Lung (tissue), 11 donors: ENCODE measurements at regions not wholly inside any gene's neighbourhood (a gene's known extent, or its start where the extent isn't known, plus 50 kb on each side); places are given as distances from the start of the nearest gene placed in this dataset.

Source experiments
- ATAC-seq: fragments of 200-7000 bp; cut with Tn5 transposase; one replicate; pipeline ENCODE4 v1.9.1; 2020; ENCODE audit warnings: moderate number of reproducible peaks; ENCODE audit not compliant: insufficient read depth, low FRiP score
- DNase-seq, 3 donors: peaks; one replicate each; pipeline ENCODE4 v3.0.0-alpha.2; 2013 to 2017
- H3K27ac ChIP-seq, 2 donors: one replicate each; pipeline ENCODE4 v1.5.1; 2013; ENCODE audit warnings: mild to moderate bottlenecking in 2 of 2, moderate library complexity in 2 of 2, control low read depth in 1 of 2, inconsistent platforms in 1 of 2, low read depth in 1 of 2, low read length in 1 of 2
- H3K27me3 ChIP-seq, 3 donors: one replicate each; pipeline ENCODE4 v1.5.1; 2013; ENCODE audit warnings: low read length in 2 of 3; ENCODE audit not compliant: control insufficient read depth in 3 of 3, insufficient read depth in 3 of 3
- H3K36me3 ChIP-seq, 4 donors: one replicate each; pipeline ENCODE4 v1.5.1; 2013; ENCODE audit warnings: low read length in 4 of 4, mild to moderate bottlenecking in 1 of 4, moderate library complexity in 1 of 4; ENCODE audit not compliant: control insufficient read depth in 4 of 4, insufficient read depth in 4 of 4
- H3K4me1 ChIP-seq, 5 donors: one replicate each; pipeline ENCODE4 v1.5.1; 2013; ENCODE audit warnings: low read length in 5 of 5, mild to moderate bottlenecking in 2 of 5, moderate library complexity in 1 of 5; ENCODE audit not compliant: control insufficient read depth in 5 of 5, insufficient read depth in 5 of 5
- H3K4me3 ChIP-seq: one replicate; pipeline ENCODE4 v1.5.1; 2013; ENCODE audit warnings: mild to moderate bottlenecking, control low read depth, moderate library complexity
- H3K9ac ChIP-seq, 2 donors: one replicate each; pipeline ENCODE4 v1.5.1; 2013; ENCODE audit warnings: low read length in 2 of 2, control low read depth in 1 of 2; ENCODE audit not compliant: insufficient read depth in 1 of 2
- H3K9me3 ChIP-seq, 4 donors: one replicate each; pipeline ENCODE4 v1.5.1; 2013; ENCODE audit warnings: low read length in 3 of 4, mild to moderate bottlenecking in 1 of 4, moderate library complexity in 1 of 4; ENCODE audit not compliant: control insufficient read depth in 4 of 4, insufficient read depth in 3 of 4
- whole genome bisulfite sequencing, 2 donors: extraction: QIAGEN DNeasy Blood & Tissue Kit; methylation state at CpG; one replicate each; pipeline ENCODE4 v1.1.7; 2013; 5-methylcytosine and 5-hydroxymethylcytosine counted together
- TF ChIP-seq, protein P1 (sequence below): IDR thresholded peaks from 2 replicates; pipeline ENCODE4 v1.5.1; 2012; ENCODE audit warnings: mild to moderate bottlenecking; ENCODE audit errors: control extremely low read depth, extremely low read depth
- donor health status: control.
- donor health status: control.
- donor health status: Bipolar disorder and iron deficiency.
- donor health status: healthy.
- donor health status: DM: yes; HTN: yes; CAD: no.

DNA sequence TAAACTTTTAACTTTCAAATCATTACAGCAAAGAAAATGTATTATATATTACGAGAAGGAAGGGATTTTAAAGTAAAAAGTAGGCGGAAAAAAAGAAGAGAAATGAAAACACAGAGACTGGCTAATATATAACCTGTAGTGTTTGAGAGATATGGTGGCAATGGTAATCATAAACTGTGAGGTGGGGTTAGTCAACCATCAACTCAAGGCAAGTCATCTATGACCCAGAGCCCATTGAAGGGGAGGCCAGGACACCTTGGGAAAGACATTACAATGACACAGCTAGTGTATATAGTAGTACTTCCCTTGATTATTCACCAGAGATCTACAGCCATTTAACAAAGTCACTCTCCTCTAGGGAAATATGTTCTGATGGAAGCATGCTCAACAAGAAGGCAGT is 423.9 kb upstream of the PITX2 start:
- 85 to 90% methylated on average over 2 of the region's 2 CpGs for WGBS, 2 donors
- Histone ChIP-seq H3K9me3 (peaks cover 0 to 5% (median 0%) of the 10 kb centered on the region in 4 donors), H3K4me1 (no peaks in the 10 kb centered on the region), H3K27ac (no peak overlapping the region), H3K36me3 (no peaks in the 10 kb centered on the region), H3K27me3 (no peaks in the 10 kb centered on the region), H3K4me3 (no peak overlapping the region), H3K9ac (no peak overlapping the region)
- TF ChIP-seq, protein P1, sequence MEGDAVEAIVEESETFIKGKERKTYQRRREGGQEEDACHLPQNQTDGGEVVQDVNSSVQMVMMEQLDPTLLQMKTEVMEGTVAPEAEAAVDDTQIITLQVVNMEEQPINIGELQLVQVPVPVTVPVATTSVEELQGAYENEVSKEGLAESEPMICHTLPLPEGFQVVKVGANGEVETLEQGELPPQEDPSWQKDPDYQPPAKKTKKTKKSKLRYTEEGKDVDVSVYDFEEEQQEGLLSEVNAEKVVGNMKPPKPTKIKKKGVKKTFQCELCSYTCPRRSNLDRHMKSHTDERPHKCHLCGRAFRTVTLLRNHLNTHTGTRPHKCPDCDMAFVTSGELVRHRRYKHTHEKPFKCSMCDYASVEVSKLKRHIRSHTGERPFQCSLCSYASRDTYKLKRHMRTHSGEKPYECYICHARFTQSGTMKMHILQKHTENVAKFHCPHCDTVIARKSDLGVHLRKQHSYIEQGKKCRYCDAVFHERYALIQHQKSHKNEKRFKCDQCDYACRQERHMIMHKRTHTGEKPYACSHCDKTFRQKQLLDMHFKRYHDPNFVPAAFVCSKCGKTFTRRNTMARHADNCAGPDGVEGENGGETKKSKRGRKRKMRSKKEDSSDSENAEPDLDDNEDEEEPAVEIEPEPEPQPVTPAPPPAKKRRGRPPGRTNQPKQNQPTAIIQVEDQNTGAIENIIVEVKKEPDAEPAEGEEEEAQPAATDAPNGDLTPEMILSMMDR, result no peak
- DNase-seq (no peak), ATAC-seq (no peak)

DNA sequence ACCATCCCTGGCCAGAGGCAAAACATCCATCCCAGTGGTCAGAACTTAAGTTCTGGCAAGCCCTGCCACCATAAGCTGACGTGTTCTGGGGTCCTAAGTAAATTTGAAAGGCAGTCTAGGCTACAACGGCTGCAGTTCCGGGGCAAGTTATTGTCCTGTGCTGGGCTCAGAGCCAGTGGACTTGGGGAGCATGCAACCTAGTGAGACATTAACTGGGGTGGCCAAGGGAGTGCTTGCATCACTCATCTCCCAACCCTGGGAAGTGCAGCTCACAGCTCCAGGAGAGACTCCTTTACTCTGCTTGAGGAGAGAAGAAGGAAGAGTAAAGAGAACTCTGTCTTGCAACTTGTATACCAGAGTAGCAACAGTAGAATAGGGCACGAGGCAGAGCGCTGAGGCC is 425.4 kb upstream of the PITX2 start:
- WGBS, 2 donors, result 76 to 88% methylated on average over 5 of the region's 5 CpGs
- Histone ChIP-seq H3K27me3 (no peaks in the 10 kb centered on the region), H3K27ac (no peak overlapping the region), H3K9me3 (peaks cover 0 to 11% (median 1%) of the 10 kb centered on the region in 4 donors), H3K36me3 (no peaks in the 10 kb centered on the region), H3K4me1 (no peaks in the 10 kb centered on the region), H3K4me3 (no peak overlapping the region), H3K9ac (no peak overlapping the region)
- DNase-seq (no peak), ATAC-seq (no peak)
- TF ChIP-seq, protein P1, result no peak

DNA sequence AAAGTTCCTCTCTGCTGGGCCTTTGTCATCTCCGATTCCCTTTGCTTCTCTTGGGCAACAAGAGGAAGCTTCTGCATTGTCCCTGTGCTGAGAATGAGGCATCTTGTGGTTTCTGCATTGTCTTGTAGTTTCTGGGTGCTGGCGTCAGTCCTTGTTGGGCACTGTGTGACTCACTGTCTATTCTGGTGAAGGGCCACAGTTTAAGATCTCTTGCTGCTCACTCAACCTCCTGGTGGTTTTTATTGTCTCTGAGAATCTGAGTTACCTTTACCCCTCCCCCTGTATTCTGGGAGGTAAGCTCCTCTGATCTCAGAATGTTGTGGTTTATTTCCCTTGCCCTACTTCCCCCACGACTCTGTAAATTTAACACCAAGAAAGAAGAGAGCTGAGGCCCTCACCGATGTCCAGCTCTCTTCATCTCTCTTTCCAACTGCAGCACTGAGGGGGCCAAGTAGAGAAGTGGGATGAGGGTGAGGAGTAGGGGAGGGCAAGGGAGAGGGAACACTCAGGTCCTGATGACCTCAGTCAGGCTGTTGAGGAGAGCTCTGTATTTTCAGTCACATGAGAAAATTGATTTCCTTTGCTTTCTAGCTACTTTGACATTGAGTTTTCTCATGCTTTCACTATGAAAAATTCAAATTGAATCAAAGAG is 441.6 kb upstream of the PITX2 start:
- Histone ChIP-seq H3K27me3 (no peaks in the 10 kb centered on the region), H3K9me3 (no peaks in the 10 kb centered on the region), H3K36me3 (no peaks in the 10 kb centered on the region), H3K4me3 (no peak overlapping the region), H3K9ac (no peak overlapping the region), H3K27ac (no peak overlapping the region), H3K4me1 (no peaks in the 10 kb centered on the region)
- ATAC-seq (no peak), DNase-seq (no peak)
- WGBS, 2 donors, result 70 to 75% methylated on average over 4 of the region's 4 CpGs
- TF ChIP-seq, protein P1, result no peak

DNA sequence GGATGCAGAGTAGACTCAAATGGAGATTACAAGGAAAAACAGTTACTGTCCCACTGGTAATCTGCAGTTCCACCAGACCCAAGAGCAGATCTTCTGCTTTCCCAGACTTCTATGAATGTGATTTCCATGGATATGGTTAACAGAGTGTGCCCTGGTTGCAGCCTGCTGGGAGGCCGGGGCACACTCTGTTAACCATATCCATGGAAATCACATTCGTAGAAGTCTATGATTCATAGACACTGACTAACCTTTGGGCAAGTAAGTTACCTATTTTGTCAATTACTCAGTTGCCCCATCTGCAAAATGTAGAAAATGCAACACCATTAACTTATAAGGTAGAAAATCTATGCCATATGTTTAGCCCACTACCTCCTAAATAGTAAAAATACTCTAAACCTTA is 443.1 kb upstream of the PITX2 start:
- Histone ChIP-seq H3K4me1 (no peaks in the 10 kb centered on the region), H3K9me3 (no peaks in the 10 kb centered on the region), H3K36me3 (no peaks in the 10 kb centered on the region), H3K27me3 (no peaks in the 10 kb centered on the region), H3K4me3 (no peak overlapping the region), H3K9ac (no peak overlapping the region), H3K27ac (no peak overlapping the region)
- 81 to 91% methylated on average over 2 of the region's 2 CpGs for WGBS, 2 donors
- ATAC-seq (no peak), DNase-seq (no peak)
- TF ChIP-seq, protein P1, result no peak
